AG09319 (cell line): ENCODE measurements at regions not wholly inside any gene's neighbourhood (a gene's known extent, or its start where the extent isn't known, plus 50 kb on each side); places are given as distances from the start of the nearest gene placed in this dataset.

Experiments used
- DNase-seq: peaks from one replicate; pipeline ENCODE4 v3.0.0-alpha.2; 2010; ENCODE audit warnings: low read depth; ENCODE audit errors: extremely low read depth
- CTCF ChIP-seq: IDR thresholded peaks from 2 replicates; pipeline ENCODE4 v1.5.1; 2011; ENCODE audit warnings: low read depth, mild to moderate bottlenecking, inconsistent platforms, low read length, moderate library complexity

GRCh38 chr6:102300350-102300749 is 906.8 kb downstream of the GRIK2 start:
- DNase-seq = no peak
- TF ChIP-seq CTCF = no peak

GRCh38 chr6:102298051-102298450 is 904.5 kb downstream of the GRIK2 start:
- DNase-seq = no peak
- TF ChIP-seq CTCF = no peak
